ENCODE measurements at regions not wholly inside any gene's neighbourhood (a gene's known extent, or its start where the extent isn't known, plus 50 kb on each side); places are given as distances from the start of the nearest gene placed in this dataset.
"Not testable (repeated sequence)": the region's sequence is repeated elsewhere in the genome, so short reads cannot be mapped to it uniquely, and the experiment has no call there.

GRCh38 chr2:87196720-87197388 lies 175.2 kb upstream of the PLGLB1 start:
- DNase-seq (ENCODE audit: low read depth in 1 of 2, low spot score in 1 of 2), result not testable (repeated sequence)

- DNase-seq (ENCODE audit: low read depth in 1 of 2, low spot score in 1 of 2), result not testable (repeated sequence)
Measured at GRCh38 chr2:87198422-87198821, 176.8 kb upstream of the PLGLB1 start.

- not testable (repeated sequence) for DNase-seq (ENCODE audit: low read depth in 1 of 2, low spot score in 1 of 2)
Measured at GRCh38 chr2:87199228-87199627, 177.6 kb upstream of the PLGLB1 start.

DNA sequence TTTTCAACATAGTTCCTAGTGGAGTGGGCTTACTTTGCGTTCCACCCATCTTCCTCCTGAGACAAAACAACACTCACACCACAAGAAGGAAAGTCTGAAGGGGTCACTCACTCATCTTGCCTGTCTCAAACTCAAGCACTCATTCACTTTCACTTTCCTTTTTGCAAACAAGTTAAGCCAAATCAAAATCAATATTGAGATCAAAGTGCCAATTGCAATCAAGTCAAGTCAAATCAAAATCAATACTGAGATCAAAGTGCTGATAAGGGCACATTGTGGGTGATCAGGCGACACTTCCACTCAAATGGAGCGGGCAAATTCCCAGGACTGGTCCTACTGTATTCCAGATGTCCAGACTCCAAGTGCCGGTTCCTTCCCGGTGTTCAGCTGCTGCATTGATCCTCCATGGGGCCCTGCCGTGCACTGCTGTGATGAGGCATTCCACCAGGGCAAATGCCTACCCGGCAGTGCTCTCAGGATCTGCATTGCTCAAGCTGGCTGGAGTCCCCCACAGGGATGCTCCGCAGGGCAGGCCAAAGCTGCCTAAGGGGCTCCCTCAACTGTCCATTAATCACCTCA lies 183.0 kb upstream of the PLGLB1 start:
- not testable (repeated sequence) for DNase-seq (ENCODE audit: low read depth in 1 of 2, low spot score in 1 of 2)

GRCh38 chr2:87212938-87213337 lies 191.3 kb upstream of the PLGLB1 start:
- DNase-seq (ENCODE audit: low read depth in 1 of 2, low spot score in 1 of 2), result not testable (repeated sequence)

DNA sequence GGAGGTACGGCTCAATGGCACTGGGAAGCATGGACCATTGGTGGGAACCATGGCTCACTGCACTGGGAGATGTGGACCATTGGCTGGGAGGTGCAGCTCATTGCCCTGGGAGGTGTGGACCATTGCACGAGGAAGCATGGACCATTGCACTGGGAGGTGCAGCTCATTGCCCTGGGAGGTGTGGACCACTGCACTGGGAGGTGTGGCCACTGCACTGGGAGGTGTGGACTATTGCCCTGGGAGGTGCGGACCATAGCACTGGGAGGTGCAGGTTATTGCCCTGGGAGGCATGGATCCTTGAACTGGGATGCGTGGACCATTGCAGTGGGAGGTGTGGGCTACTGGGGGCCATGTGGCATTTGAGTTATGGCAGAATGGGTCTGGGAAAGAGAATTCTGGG lies 195.4 kb upstream of the PLGLB1 start:
- DNase-seq (ENCODE audit: low read depth in 1 of 2, low spot score in 1 of 2), result not testable (repeated sequence)

DNA sequence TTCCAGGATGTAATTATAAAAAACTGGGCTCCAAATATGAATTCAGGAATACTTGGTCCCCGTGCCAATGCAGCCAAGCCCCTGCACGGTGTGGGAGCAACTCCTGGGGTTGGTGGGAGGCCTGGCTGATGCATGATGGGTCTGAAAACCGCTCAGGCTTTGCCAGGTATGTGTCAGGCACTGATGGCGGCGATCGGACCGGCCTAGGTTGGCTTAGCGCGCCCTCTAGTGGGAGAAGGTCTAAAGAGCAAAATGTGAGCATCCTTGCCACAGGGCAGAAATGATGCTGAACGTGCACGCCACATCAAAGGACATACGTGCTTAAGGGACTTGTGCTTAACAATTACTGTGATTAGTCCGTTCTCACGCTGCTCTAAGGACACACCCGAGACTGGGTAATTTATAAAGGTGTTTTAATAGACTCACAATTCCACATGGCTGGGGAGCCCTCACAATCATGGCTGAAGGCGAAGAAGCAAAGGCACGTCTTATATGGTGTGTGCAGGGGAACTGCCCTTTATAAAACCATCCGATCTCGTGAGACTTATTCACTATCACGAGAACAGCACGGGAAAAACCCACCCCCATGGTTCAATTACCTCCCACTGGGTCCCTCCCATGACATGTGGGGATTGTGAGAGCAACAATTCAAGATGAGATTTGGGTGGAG lies 196.2 kb upstream of the PLGLB1 start:
- DNase-seq (ENCODE audit: low read depth in 1 of 2, low spot score in 1 of 2), result peak; percentile 19 to 68

- DNase-seq (ENCODE audit: low read depth in 1 of 2, low spot score in 1 of 2), result not testable (repeated sequence)
Measured at GRCh38 chr2:87220651-87221050, 199.0 kb upstream of the PLGLB1 start.

DNA sequence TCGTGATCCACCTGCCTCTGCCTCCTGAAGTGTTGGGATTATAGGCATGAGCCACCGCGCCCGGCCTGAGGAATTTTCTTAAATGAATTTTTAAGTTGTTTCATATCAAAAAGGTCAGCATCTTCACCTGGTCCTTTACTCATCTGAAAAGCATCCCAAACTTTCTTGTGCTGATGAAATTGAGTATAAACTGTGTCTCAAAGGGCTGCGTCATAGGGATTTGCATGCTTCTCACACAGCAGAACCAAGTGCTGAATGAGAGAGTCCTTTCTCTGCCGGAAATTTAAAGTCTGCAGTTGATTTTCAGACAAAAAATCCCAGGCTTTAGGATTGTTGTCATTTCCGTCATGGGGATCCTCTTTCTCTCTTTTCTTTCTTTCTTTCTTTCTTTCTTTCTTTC lies 200.5 kb upstream of the PLGLB1 start:
- not testable (repeated sequence) for DNase-seq (ENCODE audit: low read depth in 1 of 2, low spot score in 1 of 2)

DNA sequence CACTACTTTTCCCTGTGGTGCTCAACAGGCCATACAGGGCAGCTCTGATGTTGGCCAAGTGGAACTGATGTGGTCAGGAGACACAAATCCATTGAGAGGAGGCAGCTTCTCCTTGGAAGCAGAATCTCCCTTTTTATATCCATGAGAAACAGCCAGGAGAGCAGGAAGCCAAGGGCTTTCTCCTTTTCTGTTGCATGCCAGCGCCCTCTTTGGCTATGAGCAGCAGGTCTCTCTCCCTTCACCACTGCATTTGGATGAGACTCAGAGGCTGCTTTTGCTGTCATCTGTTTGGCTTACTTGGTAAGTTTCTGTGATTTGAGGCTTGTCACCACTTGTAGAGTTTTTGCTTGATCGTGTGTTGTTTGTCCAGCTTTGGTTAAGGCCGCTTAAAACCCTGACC lies 202.2 kb upstream of the PLGLB1 start:
- DNase-seq (ENCODE audit: low read depth in 1 of 2, low spot score in 1 of 2), result not testable (repeated sequence)

- not testable (repeated sequence) for DNase-seq (ENCODE audit: low read depth in 1 of 2, low spot score in 1 of 2)
Measured at GRCh38 chr2:87229091-87229689, 207.5 kb upstream of the PLGLB1 start.

DNA sequence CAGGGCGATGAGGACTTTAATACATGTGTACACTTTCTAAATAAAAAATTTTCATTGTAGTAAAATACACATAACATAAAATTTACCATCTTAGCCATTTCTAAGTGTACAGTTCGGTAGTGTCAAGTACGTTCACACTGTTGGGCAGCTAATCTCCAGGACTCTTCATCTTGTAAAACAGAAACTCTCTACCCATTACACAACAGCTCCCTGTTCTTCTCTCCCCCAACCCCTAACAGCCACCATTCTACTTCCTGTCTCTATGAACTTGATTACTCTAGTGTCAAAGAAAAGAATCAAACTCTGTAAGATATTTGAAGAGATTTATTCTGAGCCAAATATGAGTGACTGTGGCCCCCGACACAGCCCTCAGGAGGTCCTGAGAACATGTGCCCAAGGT lies 208.3 kb upstream of the PLGLB1 start:
- not testable (repeated sequence) for DNase-seq (ENCODE audit: low read depth in 1 of 2, low spot score in 1 of 2)

GRCh38 chr2:87235333-87235981 lies 213.8 kb upstream of the PLGLB1 start:
- not testable (repeated sequence) for DNase-seq (ENCODE audit: low read depth in 1 of 2, low spot score in 1 of 2)

- DNase-seq (ENCODE audit: low read depth in 1 of 2, low spot score in 1 of 2), result not testable (repeated sequence)
Measured at GRCh38 chr2:87237570-87238336, 216.1 kb upstream of the PLGLB1 start.

- not testable (repeated sequence) for DNase-seq (ENCODE audit: low read depth in 1 of 2, low spot score in 1 of 2)
Measured at GRCh38 chr2:87239558-87240215, 218.0 kb upstream of the PLGLB1 start.

- DNase-seq (ENCODE audit: low read depth in 1 of 2, low spot score in 1 of 2), result not testable (repeated sequence)
Measured at GRCh38 chr2:87246066-87246717, 224.5 kb upstream of the PLGLB1 start.

DNA sequence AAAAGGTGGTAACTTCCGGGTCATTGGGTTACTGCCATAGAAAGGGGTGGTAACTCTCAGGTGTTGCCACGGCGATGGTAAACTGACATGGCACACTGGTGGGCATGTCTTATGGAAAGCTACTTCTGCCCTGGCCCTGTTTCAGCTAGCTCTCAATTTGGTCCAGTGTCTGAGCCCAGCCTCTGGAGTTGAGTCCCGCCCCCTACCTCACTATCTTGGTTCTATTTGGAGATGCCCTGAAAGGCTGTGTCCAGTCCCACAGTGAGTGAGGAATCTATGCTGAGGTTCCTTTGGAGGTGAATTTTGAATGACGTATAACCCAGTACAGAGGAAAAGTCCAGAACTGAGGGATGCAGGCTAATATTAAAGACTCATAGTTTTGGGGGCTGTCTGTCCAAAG lies 230.4 kb upstream of the PLGLB1 start:
- DNase-seq (ENCODE audit: low read depth in 1 of 2, low spot score in 1 of 2), result not testable (repeated sequence)

- not testable (repeated sequence) for DNase-seq (ENCODE audit: low read depth in 1 of 2, low spot score in 1 of 2)
Measured at GRCh38 chr2:87254562-87254961, 232.9 kb upstream of the PLGLB1 start.

DNA sequence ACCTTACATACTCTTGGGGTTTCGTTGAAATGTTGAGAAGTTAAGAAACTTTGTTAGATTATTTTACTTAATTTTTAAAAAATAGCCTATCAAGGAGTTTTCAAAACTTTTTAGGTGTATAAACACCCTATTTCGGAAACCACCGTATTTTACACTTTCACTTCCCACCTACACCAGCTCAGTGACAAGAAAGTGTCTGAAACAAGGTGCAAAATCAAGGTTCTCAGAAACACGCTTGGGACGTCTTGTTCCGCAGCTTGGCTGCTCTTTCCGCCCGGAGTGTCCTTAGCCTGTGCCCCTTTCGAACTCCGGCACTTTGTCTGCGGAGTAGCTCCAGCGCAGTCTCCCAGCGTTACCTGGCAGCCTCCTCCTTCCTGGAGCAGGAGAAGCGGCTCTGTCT lies 233.8 kb upstream of the PLGLB1 start:
- not testable (repeated sequence) for DNase-seq (ENCODE audit: low read depth in 1 of 2, low spot score in 1 of 2)

DNA sequence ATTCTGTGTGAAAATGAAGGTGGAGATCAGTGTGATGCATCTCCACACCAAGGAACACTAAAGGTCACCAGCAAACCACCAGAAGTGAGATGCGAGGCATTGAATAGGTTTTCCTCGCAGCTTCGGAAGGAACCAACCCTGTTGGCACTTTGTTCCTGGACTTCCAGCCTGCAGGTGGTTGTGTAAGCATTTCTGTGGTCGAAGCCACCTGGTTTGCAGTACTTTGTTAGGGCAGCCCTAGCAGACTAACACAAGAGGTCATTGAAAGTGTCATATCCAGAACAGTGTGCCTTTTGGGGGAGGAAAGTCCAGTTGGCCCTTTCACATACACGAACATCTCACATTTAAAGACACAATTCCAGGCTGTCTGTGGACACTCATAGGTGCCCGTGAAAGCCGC lies 237.2 kb upstream of the PLGLB1 start:
- DNase-seq (ENCODE audit: low read depth in 1 of 2, low spot score in 1 of 2), result not testable (repeated sequence)

Data from activated T-helper 1 cell treated with anti-CD3 and anti-CD28 coated beads, Interleukin-2, amount 50 U/mL, for 16 hours (primary cell).